H9 (cell line): ENCODE measurements at regions not wholly inside any gene's neighbourhood (a gene's known extent, or its start where the extent isn't known, plus 50 kb on each side); places are given as distances from the start of the nearest gene placed in this dataset.

ENCODE experiments used
- DNase-seq: peaks from one replicate; pipeline ENCODE4 v3.0.0-alpha.2; 2017
- H2AFZ ChIP-seq: one replicate; pipeline ENCODE4 v1.6.1; 2013; ENCODE audit warnings: mild to moderate bottlenecking, low read length, control low read depth, moderate library complexity
- H2AK5ac ChIP-seq: 2 replicates; pipeline ENCODE4 v1.6.1; 2013; ENCODE audit warnings: low read length, control low read depth, mixed read lengths; ENCODE audit not compliant: insufficient read length
- H2BK120ac ChIP-seq: one replicate; pipeline ENCODE4 v1.6.1; 2013; ENCODE audit warnings: low read depth, mild to moderate bottlenecking, low read length, control low read depth, inconsistent platforms; ENCODE audit not compliant: poor library complexity, severe bottlenecking
- H2BK12ac ChIP-seq: 2 replicates; pipeline ENCODE4 v1.6.1; 2013; ENCODE audit warnings: low read length, control low read depth, mixed read lengths, low read depth; ENCODE audit not compliant: insufficient read length
- H2BK15ac ChIP-seq: 2 replicates; pipeline ENCODE4 v1.6.1; 2013; ENCODE audit warnings: low read depth, low read length, control low read depth
- H2BK20ac ChIP-seq: one replicate; pipeline ENCODE4 v1.6.1; 2013; ENCODE audit warnings: low read depth, mild to moderate bottlenecking, low read length, control low read depth, inconsistent platforms; ENCODE audit not compliant: poor library complexity, severe bottlenecking
- H2BK5ac ChIP-seq: 2 replicates; pipeline ENCODE4 v1.6.1; 2013; ENCODE audit warnings: low read length, control low read depth, mixed read lengths; ENCODE audit not compliant: insufficient read length
- H3K14ac ChIP-seq: 2 replicates; pipeline ENCODE4 v1.6.1; 2013; ENCODE audit warnings: low read length, control low read depth; ENCODE audit not compliant: insufficient read depth
- H3K18ac ChIP-seq: 2 replicates; pipeline ENCODE4 v1.6.1; 2013; ENCODE audit warnings: low read depth, mild to moderate bottlenecking, mixed read lengths, low read length, control low read depth; ENCODE audit not compliant: insufficient read length
- H3K23ac ChIP-seq: 2 replicates; pipeline ENCODE4 v1.6.1; 2013; ENCODE audit warnings: low read length, control low read depth, mixed read lengths, low read depth; ENCODE audit not compliant: insufficient read length
- H3K23me2 ChIP-seq: 2 replicates; pipeline ENCODE4 v1.6.1; 2013; ENCODE audit warnings: low read depth, mild to moderate bottlenecking, mixed read lengths, low read length, control low read depth; ENCODE audit not compliant: insufficient read length, poor library complexity, severe bottlenecking
- H3K27ac ChIP-seq: 2 replicates; pipeline ENCODE4 v1.5.1; 2013; ENCODE audit warnings: low read length, control low read depth, mixed read lengths, low read depth; ENCODE audit not compliant: insufficient read length
- H3K27me3 ChIP-seq: 2 replicates; pipeline ENCODE4 v1.6.1; 2013; ENCODE audit warnings: low read length, control low read depth, inconsistent platforms; ENCODE audit not compliant: insufficient read depth
- H3K4ac ChIP-seq: 2 replicates; pipeline ENCODE4 v1.6.1; 2013; ENCODE audit warnings: low read depth, mild to moderate bottlenecking, control low read depth, inconsistent platforms, low read length, moderate library complexity
- H3K4me1 ChIP-seq: 2 replicates; pipeline ENCODE4 v1.6.1; 2013; ENCODE audit warnings: low read length, control low read depth, inconsistent platforms; ENCODE audit not compliant: insufficient read depth
- H3K4me2 ChIP-seq: 2 replicates; pipeline ENCODE4 v1.6.1; 2013; ENCODE audit warnings: low read length, control low read depth, mixed read lengths; ENCODE audit not compliant: insufficient read length, insufficient read depth
- H3K56ac ChIP-seq: 2 replicates; pipeline ENCODE4 v1.6.1; 2013; ENCODE audit warnings: low read depth, mild to moderate bottlenecking, mixed read lengths, low read length, control low read depth; ENCODE audit not compliant: insufficient read length
- H3K79me1 ChIP-seq: 2 replicates; pipeline ENCODE4 v1.6.1; 2013; ENCODE audit warnings: low read depth, mild to moderate bottlenecking, moderate library complexity, low read length, control low read depth, inconsistent platforms; ENCODE audit not compliant: insufficient read depth, poor library complexity, severe bottlenecking
- H3K79me2 ChIP-seq: 2 replicates; pipeline ENCODE4 v1.6.1; 2013; ENCODE audit warnings: low read length, control low read depth, inconsistent platforms; ENCODE audit not compliant: insufficient read depth
- H3K9ac ChIP-seq: 2 replicates; pipeline ENCODE4 v1.6.1; 2013; ENCODE audit warnings: low read length, control low read depth, mixed read lengths; ENCODE audit not compliant: insufficient read length; ENCODE audit errors: extremely low read depth
- H3K9me3 ChIP-seq: one replicate; pipeline ENCODE4 v1.6.1; 2013; ENCODE audit warnings: low read depth, low read length, inconsistent platforms; ENCODE audit not compliant: control insufficient read depth
- H3T11ph ChIP-seq: one replicate; pipeline ENCODE4 v1.6.1; 2013; ENCODE audit warnings: mild to moderate bottlenecking, low read length, control low read depth, inconsistent platforms
- H4K20me1 ChIP-seq: one replicate; pipeline ENCODE4 v1.6.1; 2013; ENCODE audit not compliant: control insufficient read depth, insufficient read length, insufficient read depth
- H4K5ac ChIP-seq: 2 replicates; pipeline ENCODE4 v1.6.1; 2013; ENCODE audit warnings: low read depth, mild to moderate bottlenecking, mixed read lengths, low read length, control low read depth; ENCODE audit not compliant: insufficient read length
- H4K8ac ChIP-seq: replicated peaks from 2 replicates; pipeline ENCODE4 v1.6.1; 2013; ENCODE audit warnings: low read length, control low read depth, mixed read lengths, low read depth; ENCODE audit not compliant: insufficient read length
- H4K91ac ChIP-seq: 2 replicates; pipeline ENCODE4 v1.6.1; 2013; ENCODE audit warnings: low read depth, mild to moderate bottlenecking, moderate library complexity, mixed read lengths, low read length, control low read depth; ENCODE audit not compliant: insufficient read length
- H3K27ac Mint-ChIP-seq, 3 experiments: 2 replicates in 2 of 3; 3 replicates in 1 of 3; pipeline ENCODE4 v1.8.0; 2020 to 2021; ENCODE audit warnings: mixed read lengths in 3 of 3, mild to moderate bottlenecking in 1 of 3, moderate library complexity in 1 of 3
- H3K27me3 Mint-ChIP-seq: 2 replicates; pipeline ENCODE4 v1.8.0; 2021; ENCODE audit warnings: low read depth, mild to moderate bottlenecking, moderate library complexity, mixed read lengths
- H3K36me3 Mint-ChIP-seq, 3 experiments: 2 replicates in 2 of 3; 3 replicates in 1 of 3; pipeline ENCODE4 v1.8.0; 2020 to 2021; ENCODE audit warnings: low read depth in 3 of 3, mixed read lengths in 3 of 3; ENCODE audit not compliant: insufficient read depth in 1 of 3
- H3K4me1 Mint-ChIP-seq, 2 experiments: 2 replicates each; pipeline ENCODE4 v1.8.0; 2020; ENCODE audit warnings: mixed read lengths in 2 of 2
- H3K4me3 Mint-ChIP-seq, 2 experiments: 2 replicates in 1 of 2; 3 replicates in 1 of 2; pipeline ENCODE4 v1.8.0; 2020 to 2021; ENCODE audit warnings: mild to moderate bottlenecking in 2 of 2, mixed read lengths in 2 of 2, moderate library complexity in 1 of 2
- H3K9me3 Mint-ChIP-seq, 2 experiments: 2 replicates in 1 of 2; 3 replicates in 1 of 2; pipeline ENCODE4 v1.8.0; 2020; ENCODE audit warnings: mild to moderate bottlenecking in 2 of 2, mixed read lengths in 2 of 2, moderate library complexity in 1 of 2
- WGBS: extraction: QIAGEN DNeasy Blood & Tissue Kit; methylation state at CpG from one replicate; pipeline ENCODE4 v1.1.7; 2013; ENCODE audit warnings: missing lambda C conversion rate, low lambda C conversion rate, mixed read lengths; ENCODE audit not compliant: insufficient read length; ENCODE audit errors: extremely low coverage; 5-methylcytosine and 5-hydroxymethylcytosine counted together
- TF ChIP-seq, protein P1 (sequence below): fragments of 200-600 bp; sonication (generic); conservative IDR thresholded peaks from 3 replicates; pipeline ENCODE4 v1.8.0; 2021; ENCODE audit warnings: antibody characterized with exemption, mild to moderate bottlenecking

DNA sequence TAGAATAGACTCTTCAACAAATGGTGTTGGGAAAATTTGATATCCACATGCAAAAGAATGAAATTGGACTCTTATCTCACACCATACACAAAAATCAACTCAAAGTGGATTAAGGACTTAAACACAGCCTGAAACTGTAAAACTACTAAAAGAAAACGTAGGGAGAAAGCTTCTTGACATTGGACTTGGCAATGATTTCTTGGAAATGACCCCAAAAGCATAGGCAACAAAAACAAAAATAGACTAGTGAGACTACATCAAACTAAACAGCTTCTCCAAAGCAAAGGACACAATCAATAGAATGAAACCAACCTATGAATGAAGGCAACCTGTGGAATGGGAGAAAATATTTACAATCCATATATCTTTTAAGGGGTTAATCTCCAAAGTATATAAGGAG lies 94.7 kb upstream of the INTU start:
- H4K8ac ChIP-seq: no peak overlapping the region
- no peak overlapping the region for H3K14ac ChIP-seq
- H2AK5ac ChIP-seq: no peak overlapping the region
- H4K91ac ChIP-seq: no peak overlapping the region
- H3T11ph ChIP-seq: no peak overlapping the region
- no CpG with 5 or more reads among the region's 1 CpG for WGBS
- peaks cover 7% of the 10 kb centered on the region; the same call in 1 of the 2 replicates for H3K4me1 ChIP-seq
- no peaks in the 10 kb centered on the region for H3K79me2 ChIP-seq
- TF ChIP-seq, protein P1, sequence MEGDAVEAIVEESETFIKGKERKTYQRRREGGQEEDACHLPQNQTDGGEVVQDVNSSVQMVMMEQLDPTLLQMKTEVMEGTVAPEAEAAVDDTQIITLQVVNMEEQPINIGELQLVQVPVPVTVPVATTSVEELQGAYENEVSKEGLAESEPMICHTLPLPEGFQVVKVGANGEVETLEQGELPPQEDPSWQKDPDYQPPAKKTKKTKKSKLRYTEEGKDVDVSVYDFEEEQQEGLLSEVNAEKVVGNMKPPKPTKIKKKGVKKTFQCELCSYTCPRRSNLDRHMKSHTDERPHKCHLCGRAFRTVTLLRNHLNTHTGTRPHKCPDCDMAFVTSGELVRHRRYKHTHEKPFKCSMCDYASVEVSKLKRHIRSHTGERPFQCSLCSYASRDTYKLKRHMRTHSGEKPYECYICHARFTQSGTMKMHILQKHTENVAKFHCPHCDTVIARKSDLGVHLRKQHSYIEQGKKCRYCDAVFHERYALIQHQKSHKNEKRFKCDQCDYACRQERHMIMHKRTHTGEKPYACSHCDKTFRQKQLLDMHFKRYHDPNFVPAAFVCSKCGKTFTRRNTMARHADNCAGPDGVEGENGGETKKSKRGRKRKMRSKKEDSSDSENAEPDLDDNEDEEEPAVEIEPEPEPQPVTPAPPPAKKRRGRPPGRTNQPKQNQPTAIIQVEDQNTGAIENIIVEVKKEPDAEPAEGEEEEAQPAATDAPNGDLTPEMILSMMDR: no peak
- no peak overlapping the region for H3K18ac ChIP-seq
- no peaks in the 10 kb centered on the region for H4K20me1 ChIP-seq
- H2BK20ac ChIP-seq: no peak overlapping the region
- no peak overlapping the region for H2BK15ac ChIP-seq
- no peak overlapping the region for H3K27ac ChIP-seq
- no peak overlapping the region for H2BK12ac ChIP-seq
- no peak overlapping the region for H3K4me2 ChIP-seq
- no peak overlapping the region for H2BK120ac ChIP-seq
- Mint-ChIP-seq H3K9me3 (no peaks in the 10 kb centered on the region), H3K27me3 (no peaks in the 10 kb centered on the region; the same call in 1 of the 2 replicates), H3K27ac (no peak overlapping the region), H3K36me3 (no peaks in the 10 kb centered on the region), H3K4me3 (no peak overlapping the region), H3K4me1 (peaks cover 25 to 33% of the 10 kb centered on the region in 2 experiments)
- no peak overlapping the region for H3K4ac ChIP-seq
- no peak for DNase-seq
- no peaks in the 10 kb centered on the region for H3K27me3 ChIP-seq
- no peak overlapping the region for H3K23ac ChIP-seq
- no peak overlapping the region for H3K9ac ChIP-seq
- no peaks in the 10 kb centered on the region for H3K23me2 ChIP-seq
- no peaks in the 10 kb centered on the region for H3K9me3 ChIP-seq
- H3K56ac ChIP-seq: no peak overlapping the region
- no peak overlapping the region for H2BK5ac ChIP-seq
- no peak overlapping the region for H4K5ac ChIP-seq
- H3K79me1 ChIP-seq: no peaks in the 10 kb centered on the region
- H2AFZ ChIP-seq: no peak overlapping the region
